ENCODE measurements at regions not wholly inside any gene's neighbourhood (a gene's known extent, or its start where the extent isn't known, plus 50 kb on each side); places are given as distances from the start of the nearest gene placed in this dataset.

GRCh38 chr14:97850886-97851285, 1053.7 kb downstream of the VRK1 start:
- no peak for TF ChIP-seq POLR2A (IDR thresholded peaks at IDR 0.05)
- TF ChIP-seq, protein P1, sequence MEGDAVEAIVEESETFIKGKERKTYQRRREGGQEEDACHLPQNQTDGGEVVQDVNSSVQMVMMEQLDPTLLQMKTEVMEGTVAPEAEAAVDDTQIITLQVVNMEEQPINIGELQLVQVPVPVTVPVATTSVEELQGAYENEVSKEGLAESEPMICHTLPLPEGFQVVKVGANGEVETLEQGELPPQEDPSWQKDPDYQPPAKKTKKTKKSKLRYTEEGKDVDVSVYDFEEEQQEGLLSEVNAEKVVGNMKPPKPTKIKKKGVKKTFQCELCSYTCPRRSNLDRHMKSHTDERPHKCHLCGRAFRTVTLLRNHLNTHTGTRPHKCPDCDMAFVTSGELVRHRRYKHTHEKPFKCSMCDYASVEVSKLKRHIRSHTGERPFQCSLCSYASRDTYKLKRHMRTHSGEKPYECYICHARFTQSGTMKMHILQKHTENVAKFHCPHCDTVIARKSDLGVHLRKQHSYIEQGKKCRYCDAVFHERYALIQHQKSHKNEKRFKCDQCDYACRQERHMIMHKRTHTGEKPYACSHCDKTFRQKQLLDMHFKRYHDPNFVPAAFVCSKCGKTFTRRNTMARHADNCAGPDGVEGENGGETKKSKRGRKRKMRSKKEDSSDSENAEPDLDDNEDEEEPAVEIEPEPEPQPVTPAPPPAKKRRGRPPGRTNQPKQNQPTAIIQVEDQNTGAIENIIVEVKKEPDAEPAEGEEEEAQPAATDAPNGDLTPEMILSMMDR (IDR thresholded peaks at IDR 0.05) = no peak

Measured in prostate gland (tissue), 2 donors.